ENCODE measurements at regions not wholly inside any gene's neighbourhood (a gene's known extent, or its start where the extent isn't known, plus 50 kb on each side); places are given as distances from the start of the nearest gene placed in this dataset.

DNA sequence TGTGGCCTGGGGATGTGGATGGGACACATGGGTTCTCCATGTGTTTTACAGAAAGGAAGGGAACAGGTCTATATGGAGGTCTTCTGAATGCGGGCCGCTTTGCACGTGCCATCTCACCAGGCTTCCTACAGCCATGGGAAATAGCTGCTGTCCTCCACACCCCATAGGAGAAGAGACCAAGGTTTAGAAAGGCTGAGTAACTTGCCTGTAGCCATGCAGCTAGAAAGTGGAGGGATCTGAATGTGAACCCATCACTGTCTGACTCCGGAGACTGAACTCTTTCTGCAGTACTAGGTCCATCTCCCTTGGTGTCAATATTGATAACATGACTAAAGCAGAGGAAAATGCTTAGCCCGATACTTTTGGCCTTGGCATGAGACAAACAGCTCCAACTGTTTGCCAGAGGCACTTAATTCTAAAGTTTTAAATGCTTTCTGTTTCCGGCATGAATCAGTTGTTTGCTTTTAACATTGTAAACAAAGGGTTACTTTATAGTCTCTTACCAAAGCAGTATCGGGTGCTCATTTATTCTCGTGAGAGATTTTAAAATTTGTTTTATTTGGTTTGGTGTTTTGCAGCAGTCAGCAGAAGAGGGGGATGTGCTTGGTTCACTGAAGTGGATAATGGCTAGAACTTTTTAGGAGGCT is 64.8 kb upstream of the LOXL4 start:
- DNase-seq, result no peak

- DNase-seq, result no peak
Measured at GRCh38 chr10:98331885-98332284, 63.9 kb upstream of the LOXL4 start.

DNA sequence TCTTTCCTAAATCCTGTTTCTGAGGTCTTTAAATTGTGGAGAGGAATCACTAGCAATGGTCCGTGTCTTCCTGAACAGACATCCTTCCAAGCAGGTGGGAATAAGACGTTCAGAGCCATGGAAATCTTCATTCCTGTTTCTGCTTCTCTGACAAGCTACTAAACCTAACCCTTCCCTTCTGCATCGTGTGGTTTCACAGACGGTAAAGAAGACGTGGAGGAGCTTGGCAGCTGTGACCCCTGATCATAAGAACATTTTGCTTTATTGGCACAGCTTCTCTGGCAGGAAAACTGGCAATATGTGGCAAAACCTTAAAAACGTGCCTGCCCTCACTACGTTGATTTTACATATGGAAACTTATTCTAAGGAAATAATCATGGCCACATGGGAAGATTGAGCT is 63.0 kb upstream of the LOXL4 start:
- no peak for DNase-seq

DNA sequence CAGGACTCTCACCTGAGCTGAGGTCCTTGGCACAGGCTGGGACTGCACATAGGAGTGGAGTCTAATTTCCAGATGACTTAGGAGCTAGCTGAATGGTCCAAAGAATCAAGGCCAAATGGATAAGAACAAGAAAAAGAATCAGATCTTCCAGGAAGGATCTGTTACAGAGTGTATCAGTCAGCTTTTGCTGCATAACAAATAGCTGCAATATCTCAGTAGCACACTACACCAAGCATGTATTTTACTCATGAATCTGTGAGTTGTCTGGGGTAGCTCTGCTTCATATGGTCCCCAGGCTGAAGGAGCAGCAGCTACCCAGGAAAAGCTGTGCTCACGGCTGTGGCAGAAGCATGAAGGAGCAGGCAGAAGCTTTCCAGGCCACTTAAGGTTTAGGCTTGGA is 60.6 kb upstream of the LOXL4 start:
- no peak for DNase-seq

DNA sequence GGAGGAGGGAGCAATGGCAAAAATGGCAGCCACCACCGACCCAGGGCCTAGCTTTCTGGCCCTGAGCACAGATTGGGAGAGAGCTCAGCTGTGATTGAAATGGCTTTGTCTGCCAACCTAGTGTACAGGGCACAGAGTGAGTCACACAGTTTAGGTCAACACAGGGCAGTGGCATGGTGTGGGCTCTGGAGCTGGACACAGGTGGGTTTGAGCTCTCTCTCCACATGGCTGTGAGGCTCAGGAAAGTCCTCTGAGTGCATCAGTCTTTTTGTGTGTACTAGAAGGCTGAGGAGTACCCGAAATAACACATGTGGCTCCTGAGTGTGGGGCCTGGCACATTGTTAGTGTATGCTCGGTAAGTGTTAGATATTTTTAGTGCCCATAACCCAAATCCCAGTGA is 60.2 kb upstream of the LOXL4 start:
- DNase-seq, result no peak

DNA sequence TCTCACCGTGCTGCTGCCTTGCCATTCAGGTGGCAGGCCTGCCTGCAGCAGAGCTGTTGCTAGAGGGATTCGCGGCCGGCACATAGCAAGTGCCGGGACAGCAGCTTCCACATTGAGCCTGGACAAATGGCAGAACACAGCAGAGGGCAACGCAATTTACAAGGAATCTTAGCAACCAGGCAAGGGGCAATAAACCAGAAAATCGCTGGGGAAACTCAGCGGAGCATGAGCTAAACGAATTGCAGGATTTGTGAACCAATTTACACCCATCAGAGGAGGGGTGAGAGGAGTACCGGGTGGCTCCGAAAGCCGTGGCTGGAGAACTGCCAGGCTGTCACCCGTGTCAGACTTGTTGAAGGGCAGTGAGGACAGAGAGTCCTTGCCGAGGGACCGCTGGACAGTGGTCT is 58.6 kb upstream of the LOXL4 start:
- peak; percentile 72 for DNase-seq

DNA sequence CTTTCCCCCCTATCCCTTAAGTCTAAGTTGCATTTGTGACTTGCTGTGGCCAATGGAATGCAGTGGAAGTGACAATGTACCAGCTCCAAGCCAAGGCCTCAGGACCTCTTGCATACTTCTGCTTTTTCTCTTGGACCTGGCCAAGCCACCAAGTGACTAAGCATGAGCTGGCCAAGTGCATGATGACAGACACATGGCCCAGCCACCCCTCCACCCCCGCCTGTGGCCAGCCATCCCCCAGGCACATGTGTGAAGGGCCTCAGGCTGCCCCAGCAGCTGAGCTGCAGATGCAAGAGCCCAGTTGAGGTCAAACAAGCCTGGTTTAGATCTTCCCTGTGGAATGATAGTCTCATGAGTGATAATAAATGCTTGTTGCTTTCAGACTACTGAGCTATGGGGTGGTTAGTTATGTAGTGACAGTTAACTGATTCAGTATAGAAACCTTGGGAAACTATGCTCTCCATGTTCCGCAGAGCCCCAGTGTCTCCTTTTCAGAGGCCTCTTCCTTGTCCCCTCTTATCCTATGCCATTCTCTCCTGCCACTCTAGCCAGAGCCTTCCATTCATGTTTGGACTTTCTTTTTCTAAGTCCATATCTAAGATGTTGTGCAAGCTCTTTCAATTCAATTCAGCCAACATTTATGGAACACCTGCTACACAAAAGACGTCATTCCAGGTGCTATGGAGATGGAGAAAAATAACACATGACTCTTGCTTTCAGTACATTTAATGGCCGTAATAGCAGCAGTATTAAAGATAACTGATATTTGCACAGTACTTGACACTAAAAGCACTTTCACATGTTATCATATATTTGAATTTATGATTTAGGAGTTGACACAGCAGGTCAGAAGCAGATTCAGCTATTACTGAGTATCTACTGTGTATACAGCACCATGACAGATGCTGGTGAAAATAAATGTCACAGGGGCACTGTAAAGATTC is 55.5 kb upstream of the LOXL4 start:
- no peak for DNase-seq

- no peak for DNase-seq
Measured at GRCh38 chr10:98321186-98321780, 53.3 kb upstream of the LOXL4 start.

- no peak for DNase-seq
Measured at GRCh38 chr10:98320486-98321185, 52.6 kb upstream of the LOXL4 start.

DNA sequence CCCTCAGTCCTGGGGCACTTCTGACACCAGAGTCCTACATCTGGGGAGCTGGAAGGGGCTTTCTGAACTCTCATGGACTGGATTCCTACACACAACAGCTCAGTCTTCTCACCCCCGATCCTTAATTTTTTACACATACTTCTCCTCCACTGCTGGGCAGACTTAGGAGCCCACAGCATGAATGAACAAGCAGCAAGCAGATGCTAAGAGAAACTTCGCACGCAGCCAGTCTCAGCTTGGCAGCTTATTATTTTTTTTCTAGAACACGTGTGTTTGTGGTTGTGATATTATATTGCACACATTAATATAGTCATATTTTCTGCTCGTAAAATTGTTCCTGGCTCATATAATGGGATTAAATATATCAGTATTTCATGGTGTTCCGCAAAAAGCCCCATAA is 50.9 kb upstream of the LOXL4 start:
- no peak for DNase-seq
